OCI-LY3 (cell line): ENCODE measurements at regions not wholly inside any gene's neighbourhood (a gene's known extent, or its start where the extent isn't known, plus 50 kb on each side); places are given as distances from the start of the nearest gene placed in this dataset.
"Not testable (repeated sequence)": the region's sequence is repeated elsewhere in the genome, so short reads cannot be mapped to it uniquely, and the experiment has no call there.

Experiments used
- H2AFZ ChIP-seq: fragments of 200-600, 300-600 bp; shearing (Covaris generic); 2 replicates; pipeline ENCODE4 v1.6.0; 2014; ENCODE audit warnings: antibody characterized with exemption, low read depth, low read length
- H3K27ac ChIP-seq: fragments of 200-600, 300-600 bp; sonication (generic); 2 replicates; pipeline ENCODE4 v1.5.1; 2014; ENCODE audit warnings: mild to moderate bottlenecking, low read length, moderate library complexity, mixed read lengths
- H3K27me3 ChIP-seq: fragments of 200-600, 300-600 bp; sonication (generic); 2 replicates; pipeline ENCODE4 v1.6.1; 2014; ENCODE audit warnings: low read depth, low read length, mixed read lengths
- H3K36me3 ChIP-seq: fragments of 200-600, 300-600 bp; sonication (generic); replicated peaks from 2 replicates; pipeline ENCODE3; 2014; ENCODE audit warnings: low read depth, low read length, mixed read lengths
- H3K4me1 ChIP-seq: fragments of 300-600, 200-600 bp; sonication (generic); 2 replicates; pipeline ENCODE4 v1.6.1; 2014; ENCODE audit warnings: low read length, mixed read lengths
- H3K4me2 ChIP-seq: fragments of 200-600, 300-600 bp; sonication (generic); 2 replicates; pipeline ENCODE4 v1.6.1; 2014; ENCODE audit warnings: low read length, mixed read lengths
- H3K4me3 ChIP-seq: fragments of 300-600, 200-600 bp; sonication (generic); 2 replicates; pipeline ENCODE4 v1.5.1; 2014; ENCODE audit warnings: antibody characterized with exemption, mild to moderate bottlenecking, low read length, moderate library complexity
- H3K79me2 ChIP-seq: fragments of 300-600, 200-600 bp; shearing (Covaris generic); 2 replicates; pipeline ENCODE4 v1.6.1; 2014; ENCODE audit warnings: mild to moderate bottlenecking, low read length, mixed read lengths
- H3K9ac ChIP-seq: fragments of 300-600, 200-600 bp; shearing (Covaris generic); 2 replicates; pipeline ENCODE4 v1.6.0; 2014; ENCODE audit warnings: mild to moderate bottlenecking, low read length, moderate library complexity
- H3K9me3 ChIP-seq: fragments of 200-600, 300-600 bp; shearing (Covaris generic); 2 replicates; pipeline ENCODE4 v1.6.1; 2014; ENCODE audit warnings: low read length, mixed read lengths; ENCODE audit not compliant: insufficient read depth
- H4K20me1 ChIP-seq: fragments of 200-600, 300-600 bp; sonication (generic); 2 replicates; pipeline ENCODE4 v1.6.1; 2016; ENCODE audit warnings: low read length, mixed read lengths; ENCODE audit not compliant: insufficient read depth
- EZH2phosphoT487 ChIP-seq: fragments of 200-600 bp; shearing (Covaris generic); IDR thresholded peaks from 2 replicates; pipeline ENCODE4 v1.6.1; 2018; ENCODE audit warnings: antibody characterized with exemption, mixed run types, low read depth
- TF ChIP-seq, protein P1 (sequence below): fragments of 200-600, 300-600 bp; sonication (generic); IDR thresholded peaks from 2 replicates; pipeline ENCODE4 v1.5.1; 2014; ENCODE audit warnings: antibody characterized with exemption, low read length, low read depth

DNA sequence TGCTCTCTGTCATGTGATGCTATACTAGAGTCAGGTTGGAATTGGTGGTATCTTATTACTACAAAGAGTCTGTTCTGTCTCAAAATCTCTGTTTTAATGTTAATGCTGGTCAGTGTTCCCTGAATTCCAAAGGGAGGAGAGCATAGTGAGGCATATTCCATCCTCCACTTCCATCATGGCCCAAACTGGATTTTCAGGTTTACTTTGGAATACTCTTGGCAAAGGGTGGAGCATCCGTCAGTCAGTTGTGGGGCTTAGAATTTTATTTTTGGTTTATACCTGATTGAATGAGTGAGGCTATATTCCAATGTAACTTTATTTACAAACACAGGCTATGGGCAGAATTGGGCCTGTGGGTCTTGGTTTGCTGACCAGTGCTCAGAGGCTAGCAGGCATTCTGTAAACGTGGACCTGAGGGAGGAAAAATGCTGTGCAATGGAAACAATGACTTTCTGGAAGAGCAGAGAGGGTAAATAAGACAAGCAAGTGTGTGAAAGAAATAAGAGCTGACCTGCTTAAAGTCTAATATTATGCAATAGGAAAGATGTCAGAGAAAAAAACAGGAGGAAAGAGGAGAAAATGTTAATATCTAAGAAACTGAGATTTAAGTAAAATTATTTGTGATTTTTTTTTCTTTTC lies 106.2 kb upstream of the CLINT1 start:
- Histone ChIP-seq H3K79me2 (no peaks in the 10 kb centered on the region), H3K36me3 (no peaks in the 10 kb centered on the region), H3K4me1 (no peaks in the 10 kb centered on the region), H3K9me3 (no peaks in the 10 kb centered on the region), H3K9ac (no peak overlapping the region), H3K27ac (no peak overlapping the region), H3K4me3 (no peak overlapping the region), H3K4me2 (no peak overlapping the region), H3K27me3 (no peaks in the 10 kb centered on the region), H4K20me1 (no peaks in the 10 kb centered on the region), H2AFZ (no peak overlapping the region)
- TF ChIP-seq, protein P1, sequence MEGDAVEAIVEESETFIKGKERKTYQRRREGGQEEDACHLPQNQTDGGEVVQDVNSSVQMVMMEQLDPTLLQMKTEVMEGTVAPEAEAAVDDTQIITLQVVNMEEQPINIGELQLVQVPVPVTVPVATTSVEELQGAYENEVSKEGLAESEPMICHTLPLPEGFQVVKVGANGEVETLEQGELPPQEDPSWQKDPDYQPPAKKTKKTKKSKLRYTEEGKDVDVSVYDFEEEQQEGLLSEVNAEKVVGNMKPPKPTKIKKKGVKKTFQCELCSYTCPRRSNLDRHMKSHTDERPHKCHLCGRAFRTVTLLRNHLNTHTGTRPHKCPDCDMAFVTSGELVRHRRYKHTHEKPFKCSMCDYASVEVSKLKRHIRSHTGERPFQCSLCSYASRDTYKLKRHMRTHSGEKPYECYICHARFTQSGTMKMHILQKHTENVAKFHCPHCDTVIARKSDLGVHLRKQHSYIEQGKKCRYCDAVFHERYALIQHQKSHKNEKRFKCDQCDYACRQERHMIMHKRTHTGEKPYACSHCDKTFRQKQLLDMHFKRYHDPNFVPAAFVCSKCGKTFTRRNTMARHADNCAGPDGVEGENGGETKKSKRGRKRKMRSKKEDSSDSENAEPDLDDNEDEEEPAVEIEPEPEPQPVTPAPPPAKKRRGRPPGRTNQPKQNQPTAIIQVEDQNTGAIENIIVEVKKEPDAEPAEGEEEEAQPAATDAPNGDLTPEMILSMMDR = no peak
- no peak for TF ChIP-seq EZH2phosphoT487

DNA sequence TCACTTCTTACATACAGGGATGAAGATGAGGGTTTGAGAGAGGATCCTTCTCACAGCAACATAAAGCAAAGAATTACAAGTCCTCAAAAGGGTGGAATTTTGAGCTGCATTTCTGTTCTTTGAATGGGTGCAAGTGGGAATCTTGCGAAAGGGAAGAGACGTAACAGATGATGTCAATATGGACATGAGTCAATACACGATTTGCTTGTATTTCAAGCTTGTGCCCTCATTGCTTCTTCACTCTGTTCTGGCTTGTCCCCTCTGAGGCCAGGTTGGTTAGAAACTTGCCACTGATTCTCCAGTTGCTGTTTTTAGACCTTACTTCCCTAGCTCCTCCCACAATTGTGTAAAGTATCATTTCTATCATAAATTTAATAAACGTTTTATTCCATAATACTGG lies 104.8 kb upstream of the CLINT1 start:
- Histone ChIP-seq H3K9me3 (no peaks in the 10 kb centered on the region), H3K27ac (no peak overlapping the region), H3K27me3 (no peaks in the 10 kb centered on the region), H3K4me1 (no peaks in the 10 kb centered on the region), H2AFZ (no peak overlapping the region), H3K9ac (no peak overlapping the region), H4K20me1 (no peaks in the 10 kb centered on the region), H3K36me3 (no peaks in the 10 kb centered on the region), H3K4me3 (no peak overlapping the region), H3K4me2 (no peak overlapping the region), H3K79me2 (no peaks in the 10 kb centered on the region)
- TF ChIP-seq, protein P1 = no peak
- TF ChIP-seq EZH2phosphoT487 = no peak

DNA sequence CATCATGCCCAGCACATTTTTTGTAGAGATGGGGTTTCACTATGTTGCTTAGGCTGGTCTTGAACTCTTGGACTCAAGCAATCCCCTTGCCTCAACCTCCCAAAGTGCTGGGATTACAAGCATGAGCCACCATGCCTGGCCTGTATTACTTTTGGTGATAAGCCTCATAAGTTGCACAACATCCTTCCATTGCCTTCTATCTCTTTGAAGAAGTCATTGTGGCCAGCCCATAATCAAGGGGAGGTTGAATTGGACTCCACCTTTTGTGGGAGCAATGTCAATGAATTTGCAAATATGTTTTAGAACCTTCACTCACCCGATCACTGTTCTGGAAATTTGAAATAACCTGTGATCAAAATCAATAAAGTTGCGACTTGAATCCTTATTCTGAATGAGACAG lies 104.3 kb upstream of the CLINT1 start:
- no peaks in the 10 kb centered on the region for H3K4me1 ChIP-seq

DNA sequence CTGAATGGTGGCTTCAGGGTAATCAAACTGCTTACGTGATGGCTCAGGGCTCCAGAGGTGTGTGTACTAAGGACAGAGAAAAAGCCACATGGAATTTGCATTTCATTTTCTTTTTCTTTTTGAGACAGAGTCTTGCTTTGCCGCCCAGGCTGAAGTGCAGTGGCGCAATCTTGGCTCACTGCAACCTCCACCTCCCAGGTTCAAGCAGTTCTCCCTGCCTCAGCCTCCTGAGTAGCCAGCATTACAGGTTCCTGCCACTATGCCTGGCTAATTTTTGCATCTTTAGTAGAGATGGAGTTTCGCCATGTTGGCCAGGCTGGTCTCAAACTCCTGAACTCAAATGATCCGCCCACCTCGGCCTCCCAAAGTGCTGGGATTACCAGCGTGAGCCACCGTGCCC lies 103.7 kb upstream of the CLINT1 start:
- H3K9ac ChIP-seq, H2AFZ ChIP-seq, H3K9me3 ChIP-seq, H3K36me3 ChIP-seq, H3K4me2 ChIP-seq, H3K4me3 ChIP-seq, H4K20me1 ChIP-seq, H3K4me1 ChIP-seq, H3K27ac ChIP-seq, H3K27me3 ChIP-seq, H3K79me2 ChIP-seq: not testable (repeated sequence)

More for the DNA sequence above, 104.3 kb upstream of the CLINT1 start:
- Histone ChIP-seq H3K9ac (no peak overlapping the region), H3K4me2 (no peak overlapping the region), H4K20me1 (no peaks in the 10 kb centered on the region), H3K9me3 (no peaks in the 10 kb centered on the region), H3K79me2 (no peaks in the 10 kb centered on the region), H3K27me3 (no peaks in the 10 kb centered on the region), H3K27ac (no peak overlapping the region), H2AFZ (no peak overlapping the region), H3K36me3 (no peaks in the 10 kb centered on the region), H3K4me3 (no peak overlapping the region)
- TF ChIP-seq EZH2phosphoT487 = no peak
- TF ChIP-seq, protein P1 = no peak
